ENCODE measurements at regions not wholly inside any gene's neighbourhood (a gene's known extent, or its start where the extent isn't known, plus 50 kb on each side); places are given as distances from the start of the nearest gene placed in this dataset.

GRCh38 chr12:27894309-27894708 lies 78.2 kb downstream of the PTHLH start:
- TF ChIP-seq POLR2A (IDR thresholded peaks at IDR 0.05; ENCODE audit: low read depth, low read length) (no peak), EZH2 (IDR thresholded peaks at IDR 0.05; ENCODE audit: borderline replicate concordance, low read depth, low read length, severe bottlenecking) (no peak), CTCF (IDR thresholded peaks at IDR 0.05; ENCODE audit: extremely low read depth in 1 of 2, insufficient read depth in 1 of 2, low read depth in 1 of 2, low read length in 2 of 2) (no peak)

Data from endothelial cell of umbilical vein (primary cell).